Astrocyte (in vitro differentiated cells and primary cell): ENCODE measurements at regions not wholly inside any gene's neighbourhood (a gene's known extent, or its start where the extent isn't known, plus 50 kb on each side); places are given as distances from the start of the nearest gene placed in this dataset.

ENCODE experiments used
- EZH2 ChIP-seq: IDR thresholded peaks from 2 replicates; pipeline ENCODE4 v1.6.1; 2012; ENCODE audit warnings: mild to moderate bottlenecking, low read length, inconsistent platforms; ENCODE audit not compliant: insufficient read depth
- TF ChIP-seq, protein P1 (sequence below): IDR thresholded peaks from 2 replicates; pipeline ENCODE4 v1.5.1; 2011; ENCODE audit warnings: low read depth, mild to moderate bottlenecking, inconsistent platforms, low read length, moderate library complexity; ENCODE audit not compliant: insufficient read depth

DNA sequence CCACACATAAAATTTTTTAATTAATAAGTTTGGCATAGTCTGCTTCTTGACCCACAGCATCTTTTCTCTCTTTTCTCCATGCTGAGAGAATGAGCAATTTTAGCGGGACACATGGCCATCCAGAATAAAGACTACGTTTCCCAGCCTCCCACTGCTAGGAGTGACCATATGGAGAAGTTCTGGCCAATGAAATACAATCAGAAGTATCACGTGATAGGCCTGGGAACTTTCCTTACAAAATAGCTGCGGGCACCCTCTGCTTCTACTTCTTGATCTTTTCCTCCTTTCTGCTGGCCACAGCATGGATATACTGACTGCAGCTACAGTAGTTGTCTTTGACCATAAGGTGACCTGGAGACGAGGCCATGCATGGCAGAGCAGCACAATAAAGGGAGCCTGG, 348.0 kb downstream of the BCOR start:
- TF ChIP-seq, protein P1, sequence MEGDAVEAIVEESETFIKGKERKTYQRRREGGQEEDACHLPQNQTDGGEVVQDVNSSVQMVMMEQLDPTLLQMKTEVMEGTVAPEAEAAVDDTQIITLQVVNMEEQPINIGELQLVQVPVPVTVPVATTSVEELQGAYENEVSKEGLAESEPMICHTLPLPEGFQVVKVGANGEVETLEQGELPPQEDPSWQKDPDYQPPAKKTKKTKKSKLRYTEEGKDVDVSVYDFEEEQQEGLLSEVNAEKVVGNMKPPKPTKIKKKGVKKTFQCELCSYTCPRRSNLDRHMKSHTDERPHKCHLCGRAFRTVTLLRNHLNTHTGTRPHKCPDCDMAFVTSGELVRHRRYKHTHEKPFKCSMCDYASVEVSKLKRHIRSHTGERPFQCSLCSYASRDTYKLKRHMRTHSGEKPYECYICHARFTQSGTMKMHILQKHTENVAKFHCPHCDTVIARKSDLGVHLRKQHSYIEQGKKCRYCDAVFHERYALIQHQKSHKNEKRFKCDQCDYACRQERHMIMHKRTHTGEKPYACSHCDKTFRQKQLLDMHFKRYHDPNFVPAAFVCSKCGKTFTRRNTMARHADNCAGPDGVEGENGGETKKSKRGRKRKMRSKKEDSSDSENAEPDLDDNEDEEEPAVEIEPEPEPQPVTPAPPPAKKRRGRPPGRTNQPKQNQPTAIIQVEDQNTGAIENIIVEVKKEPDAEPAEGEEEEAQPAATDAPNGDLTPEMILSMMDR, result no peak
- TF ChIP-seq EZH2, result no peak
